GM18868 (cell line): ENCODE measurements at regions not wholly inside any gene's neighbourhood (a gene's known extent, or its start where the extent isn't known, plus 50 kb on each side); places are given as distances from the start of the nearest gene placed in this dataset.
"Not testable (repeated sequence)": the region's sequence is repeated elsewhere in the genome, so short reads cannot be mapped to it uniquely, and the experiment has no call there.

Experiments
- ATAC-seq: cut with Tn5 transposase; IDR thresholded peaks from one replicate; pipeline ENCODE4 v1.9.1; 2021; ENCODE audit warnings: mild to moderate bottlenecking, moderate library complexity; ENCODE audit not compliant: unreplicated experiment

DNA sequence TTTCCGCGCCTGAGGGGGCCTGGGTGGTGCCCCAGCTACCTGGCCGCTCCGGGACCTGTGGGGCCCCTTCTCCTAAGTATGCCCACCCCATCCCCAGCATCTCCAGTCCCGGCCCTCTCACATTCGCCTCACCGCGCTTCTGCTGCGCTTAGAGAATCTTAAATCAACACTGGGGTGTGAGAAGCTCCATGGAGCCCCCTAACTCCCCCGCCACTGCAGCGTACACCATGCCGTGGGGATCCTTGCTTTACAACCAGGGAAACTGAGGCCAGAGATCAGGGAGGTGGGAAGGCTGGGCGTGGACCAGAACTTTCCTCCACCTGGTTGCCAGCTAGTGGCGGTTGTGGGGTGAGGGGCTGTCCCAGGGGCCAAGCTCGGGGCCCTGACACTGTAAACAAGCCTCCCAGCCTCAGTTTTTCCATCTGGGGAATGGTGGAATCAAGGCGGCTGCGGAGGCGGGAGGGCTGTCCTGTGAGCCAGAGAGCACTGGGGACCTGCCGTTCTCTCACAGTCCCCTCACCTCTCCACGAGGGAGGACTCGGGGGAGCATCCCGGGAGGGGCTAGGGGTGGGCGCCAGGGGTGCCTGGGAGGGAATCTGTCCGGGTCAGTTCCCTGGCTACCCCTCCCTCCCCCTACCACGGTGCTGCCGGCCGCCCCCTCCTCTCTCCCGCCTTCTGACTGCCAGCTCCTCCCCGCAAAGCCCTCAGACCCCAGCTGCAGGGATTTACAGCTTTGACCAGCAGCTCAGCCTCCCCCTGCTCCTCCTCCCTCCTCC is 161.2 kb downstream of the C9orf50 start:
- ATAC-seq: no peak

DNA sequence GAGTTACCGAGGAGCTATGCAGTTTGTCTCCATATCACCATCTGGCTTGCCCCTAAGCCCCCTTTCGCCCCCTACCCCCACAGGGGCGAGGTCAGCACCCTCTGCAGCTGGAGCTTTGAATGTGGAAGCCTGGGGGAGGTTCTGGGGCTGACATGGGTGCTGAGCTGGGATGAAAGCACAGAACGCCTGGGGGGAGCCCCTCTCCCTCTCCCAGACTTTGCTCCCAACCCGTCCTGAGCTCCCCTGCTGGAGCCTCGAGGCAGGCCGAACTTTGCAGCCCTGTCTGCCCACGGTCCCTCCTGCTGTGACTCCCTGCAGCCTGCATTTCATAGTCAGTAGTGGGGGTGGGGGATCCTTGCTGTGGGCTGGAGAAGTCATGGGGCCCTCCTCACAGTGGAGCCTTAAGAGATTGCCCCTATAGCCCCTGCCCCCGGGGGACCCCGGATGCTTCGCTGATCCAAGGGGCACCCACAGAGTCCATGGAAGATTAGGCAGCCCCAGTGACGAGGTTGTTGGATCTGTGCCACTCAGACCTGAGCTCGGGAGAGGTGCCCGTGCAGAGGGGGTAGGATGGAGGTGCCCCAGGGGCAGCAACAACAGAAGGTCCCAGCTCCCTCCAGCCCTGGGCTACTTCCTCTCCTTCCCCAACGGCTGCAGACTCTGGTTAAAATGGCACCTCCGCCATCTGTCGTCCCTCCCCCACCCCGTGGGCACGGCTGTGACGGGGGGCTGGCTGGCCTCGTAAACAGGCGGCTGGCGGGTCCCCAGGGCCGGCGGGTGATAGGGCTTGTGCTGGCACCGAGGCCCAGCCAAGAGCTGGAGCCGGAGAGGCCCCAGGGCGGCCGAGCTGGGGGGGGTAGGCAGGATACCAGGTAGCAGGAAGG is 162.0 kb downstream of the C9orf50 start:
- no peak for ATAC-seq

DNA sequence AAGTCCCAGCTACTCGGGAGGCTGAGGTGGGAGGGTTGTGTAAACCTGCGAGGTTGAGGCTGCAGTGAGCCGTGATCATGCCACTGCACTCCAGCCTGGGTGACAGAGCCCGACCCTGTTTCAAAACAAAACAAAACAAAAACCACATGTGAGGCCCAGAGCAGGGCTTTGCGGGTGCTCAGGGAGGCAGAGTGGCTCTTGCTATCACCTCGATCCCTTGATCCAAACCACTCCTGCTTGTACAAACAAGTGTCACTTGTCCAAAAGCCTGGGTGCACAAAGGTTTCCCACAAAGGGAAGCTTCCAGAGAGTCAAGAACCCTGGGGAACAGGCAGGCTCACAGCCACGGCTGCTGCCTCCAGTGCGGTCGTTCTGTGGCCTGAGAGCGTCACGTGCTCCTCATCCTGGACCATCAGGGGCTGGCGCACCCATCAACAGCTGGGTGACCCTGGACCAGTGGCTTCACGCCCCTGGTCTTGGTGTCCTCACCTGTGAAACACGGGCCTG is 162.7 kb downstream of the C9orf50 start:
- ATAC-seq: peak; percentile 48

DNA sequence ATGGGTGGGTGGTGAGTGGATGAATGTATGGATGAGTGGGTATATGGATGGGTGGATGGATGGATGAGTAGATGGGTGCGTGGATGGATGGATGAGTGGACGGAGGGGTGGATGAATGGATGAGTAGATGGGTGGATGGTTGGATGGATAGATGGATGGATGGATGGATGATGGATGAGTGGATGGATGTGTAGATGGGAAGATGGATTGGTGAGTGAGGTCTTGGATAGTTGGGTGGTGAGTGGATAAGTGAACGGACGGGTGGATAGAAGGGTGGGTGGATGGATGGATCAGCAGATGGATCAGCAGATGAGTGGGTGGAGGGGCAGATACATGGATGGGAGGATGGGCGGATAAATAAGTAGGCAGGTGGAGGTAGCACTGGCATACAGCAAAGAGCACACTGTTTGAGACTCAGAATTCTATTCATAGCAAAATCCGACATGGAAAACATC is 163.5 kb downstream of the C9orf50 start:
- no peak for ATAC-seq

DNA sequence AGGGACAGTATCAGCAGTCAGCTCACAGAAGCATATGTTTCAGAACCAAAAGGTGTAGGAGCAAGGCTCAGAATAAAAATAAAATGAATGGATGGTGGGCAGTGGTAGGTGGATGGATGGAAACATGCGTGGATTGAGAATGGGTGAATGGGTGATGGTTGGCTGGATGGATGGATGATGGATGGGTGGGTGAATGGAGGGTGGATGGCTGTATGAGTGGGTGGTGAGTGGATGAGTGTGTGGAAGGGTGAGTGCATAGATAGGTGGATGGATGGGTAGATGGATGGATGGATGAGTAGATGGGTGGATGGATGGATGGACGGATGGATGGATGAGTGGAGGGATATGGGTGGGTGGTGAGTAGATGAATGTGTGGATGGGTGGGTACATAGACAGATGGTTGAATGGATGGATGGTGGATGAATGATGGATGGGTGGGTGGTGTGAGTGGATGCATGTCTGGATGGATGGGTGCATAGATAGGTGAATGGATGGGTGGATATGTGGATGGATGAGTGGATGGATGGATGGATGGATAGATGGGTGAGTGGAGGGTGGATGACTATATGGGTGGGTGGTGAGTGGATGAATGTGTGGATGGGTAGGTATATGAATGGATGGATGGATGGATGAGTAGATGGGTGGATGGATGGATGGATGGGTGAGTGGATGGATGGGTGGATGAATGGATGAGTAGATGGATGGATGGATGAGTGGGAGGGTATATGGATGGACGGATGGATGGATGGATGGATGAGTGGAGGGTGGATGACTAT is 164.2 kb downstream of the C9orf50 start:
- ATAC-seq: no peak

DNA sequence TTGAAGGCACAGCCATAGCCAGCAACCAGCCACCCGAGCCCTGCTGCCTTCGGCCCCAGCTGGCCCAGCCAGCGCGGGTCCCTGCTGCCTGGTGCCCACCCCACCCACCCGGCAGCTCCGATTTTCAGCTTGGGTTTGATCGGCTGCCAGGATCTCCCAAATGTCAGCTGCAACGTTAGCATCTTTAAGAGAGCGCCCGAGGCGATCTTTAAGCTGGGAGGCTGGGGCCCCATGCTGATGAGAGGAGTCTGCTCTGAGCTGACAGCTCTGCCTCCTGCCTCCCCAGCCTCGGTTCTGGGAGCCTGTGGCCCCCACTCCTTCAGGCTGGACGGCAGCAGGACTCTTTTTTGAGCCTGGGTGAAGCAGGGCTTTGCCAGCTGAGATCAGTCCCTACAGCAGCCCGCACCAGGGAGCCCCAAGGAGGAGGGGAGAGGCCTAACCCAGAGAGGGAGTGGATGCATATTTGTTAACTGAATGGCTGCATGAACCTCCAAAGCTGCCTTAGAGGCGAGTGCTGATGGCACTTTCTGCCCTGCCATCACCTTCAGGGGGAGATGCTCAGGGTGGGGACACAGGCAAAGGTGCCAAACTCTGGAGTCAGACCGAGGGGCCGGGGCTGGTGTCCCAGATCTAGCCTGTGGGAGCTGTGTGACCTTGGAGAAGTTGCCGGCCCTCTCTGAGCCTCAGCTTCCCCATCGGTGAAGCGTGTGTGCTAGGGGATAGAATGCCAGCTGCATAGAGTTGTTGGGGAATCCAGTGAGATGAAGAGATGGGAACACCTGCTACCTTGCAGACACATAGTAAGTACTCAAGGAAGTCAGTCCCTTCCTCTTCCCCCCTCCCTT is 165.5 kb downstream of the C9orf50 start:
- ATAC-seq: no peak

DNA sequence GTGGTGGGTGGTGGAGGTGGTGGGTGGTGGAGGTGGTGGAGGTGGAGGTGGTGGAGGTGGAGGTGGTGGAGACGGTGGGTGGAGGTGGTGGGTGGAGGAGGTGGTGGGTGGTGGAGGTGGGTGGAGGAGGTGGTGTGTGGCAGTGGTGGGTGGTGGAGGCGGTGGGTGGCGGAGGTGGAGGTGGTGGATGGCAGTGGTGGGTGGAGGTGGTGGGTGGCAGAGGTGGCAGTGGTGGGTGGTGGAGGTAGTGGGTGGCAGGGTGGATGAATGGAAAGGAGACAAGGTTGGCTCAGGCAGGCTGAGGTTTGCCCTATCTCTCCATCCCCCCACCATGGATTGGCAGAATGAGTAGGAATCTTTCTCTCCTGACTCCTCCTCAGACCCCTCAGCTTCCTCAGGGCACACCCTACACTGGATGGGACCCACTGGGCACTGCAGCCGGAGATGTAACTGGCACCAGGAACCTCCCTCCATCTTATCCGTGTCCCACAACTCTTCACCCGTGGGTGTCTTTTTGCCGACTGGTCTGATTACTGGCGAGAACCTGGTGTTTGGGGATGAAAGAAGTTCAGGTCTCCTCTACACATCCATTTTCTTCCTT is 166.3 kb downstream of the C9orf50 start:
- no peak for ATAC-seq

DNA sequence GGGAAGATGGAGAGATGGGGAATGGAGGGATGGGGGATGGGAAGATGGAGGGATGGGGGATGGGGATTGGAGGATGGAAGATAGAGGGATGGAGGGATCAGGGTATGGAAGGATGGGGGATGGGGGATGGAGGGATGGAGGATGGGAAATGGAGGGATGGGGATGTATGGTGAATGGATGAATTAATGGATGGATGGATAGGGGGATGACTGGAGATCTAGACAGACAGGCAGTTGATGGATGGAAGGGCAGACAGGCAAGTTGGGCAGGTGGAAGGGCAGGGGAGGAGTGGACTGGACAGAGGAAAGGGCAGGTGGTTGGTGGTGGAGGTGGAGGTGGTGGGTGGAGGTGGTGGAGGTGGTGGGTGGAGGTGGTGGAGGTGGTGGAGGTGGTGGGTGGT is 167.2 kb downstream of the C9orf50 start:
- ATAC-seq: no peak

DNA sequence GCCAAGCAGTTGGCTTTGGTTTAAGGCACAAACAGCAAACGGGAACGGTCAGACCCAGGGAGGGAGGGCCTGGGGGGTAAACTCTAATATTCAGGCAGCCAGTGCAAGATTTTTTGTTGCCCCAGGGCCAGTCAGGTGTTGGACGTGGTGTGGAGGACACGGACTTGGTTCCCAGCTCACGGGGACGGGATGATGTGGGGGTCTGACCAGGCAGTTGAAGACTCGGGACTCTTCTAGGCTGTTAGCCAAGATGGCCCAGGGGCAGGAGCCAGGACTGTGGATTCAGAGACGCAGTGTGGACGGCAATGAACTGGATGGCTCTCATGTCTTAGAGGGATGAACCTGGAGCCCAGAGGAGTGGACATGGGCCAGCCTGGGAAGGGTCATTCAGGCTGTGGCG is 169.2 kb downstream of the C9orf50 start:
- ATAC-seq: no peak

DNA sequence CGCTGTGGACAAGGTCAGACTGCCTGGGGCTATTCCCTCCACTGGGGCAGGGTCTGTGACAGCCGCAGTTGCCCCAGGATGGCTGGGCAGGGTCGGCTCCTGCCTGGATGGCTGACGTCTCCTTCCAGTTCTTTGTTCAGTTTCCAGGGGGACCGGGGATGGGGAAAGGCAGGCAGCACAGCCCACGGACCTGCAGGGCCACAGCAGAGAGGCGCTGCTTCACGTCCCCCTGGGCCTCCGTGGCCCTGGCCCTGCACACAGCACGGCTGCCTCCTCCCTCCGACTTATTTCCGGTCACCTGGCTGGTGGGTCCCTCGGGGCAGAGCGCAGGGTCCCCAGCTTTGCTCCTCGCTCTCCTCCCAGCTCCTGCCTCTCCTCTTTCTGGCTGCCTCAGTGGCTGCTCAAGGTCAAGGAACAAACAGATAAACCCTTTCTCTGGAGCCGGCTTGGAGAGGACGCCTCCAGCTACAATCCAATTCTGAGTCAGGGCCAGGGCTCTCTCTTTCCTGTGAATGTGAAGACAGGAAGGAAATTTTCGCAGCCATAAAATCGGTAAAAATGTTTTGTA is 169.7 kb downstream of the C9orf50 start:
- ATAC-seq: no peak

DNA sequence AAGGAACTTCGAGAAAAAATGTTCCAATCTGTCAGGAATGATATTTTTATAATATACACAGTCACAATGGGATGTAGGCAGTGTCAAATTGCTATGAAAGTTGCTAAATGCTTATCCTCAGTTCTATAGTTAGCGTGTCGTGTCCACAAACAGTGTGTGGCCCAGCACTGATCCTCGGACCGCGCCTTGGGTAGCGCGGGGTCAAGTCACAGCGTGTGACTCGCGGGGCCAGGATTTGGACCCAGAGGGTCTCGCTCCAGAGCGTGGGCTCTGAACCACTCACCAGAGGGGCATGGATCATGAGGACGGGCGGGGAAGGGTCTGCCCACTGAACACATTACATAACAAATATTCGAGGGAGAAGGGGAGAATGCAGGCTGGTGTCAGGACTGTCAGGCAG is 171.8 kb downstream of the C9orf50 start:
- ATAC-seq: no peak

DNA sequence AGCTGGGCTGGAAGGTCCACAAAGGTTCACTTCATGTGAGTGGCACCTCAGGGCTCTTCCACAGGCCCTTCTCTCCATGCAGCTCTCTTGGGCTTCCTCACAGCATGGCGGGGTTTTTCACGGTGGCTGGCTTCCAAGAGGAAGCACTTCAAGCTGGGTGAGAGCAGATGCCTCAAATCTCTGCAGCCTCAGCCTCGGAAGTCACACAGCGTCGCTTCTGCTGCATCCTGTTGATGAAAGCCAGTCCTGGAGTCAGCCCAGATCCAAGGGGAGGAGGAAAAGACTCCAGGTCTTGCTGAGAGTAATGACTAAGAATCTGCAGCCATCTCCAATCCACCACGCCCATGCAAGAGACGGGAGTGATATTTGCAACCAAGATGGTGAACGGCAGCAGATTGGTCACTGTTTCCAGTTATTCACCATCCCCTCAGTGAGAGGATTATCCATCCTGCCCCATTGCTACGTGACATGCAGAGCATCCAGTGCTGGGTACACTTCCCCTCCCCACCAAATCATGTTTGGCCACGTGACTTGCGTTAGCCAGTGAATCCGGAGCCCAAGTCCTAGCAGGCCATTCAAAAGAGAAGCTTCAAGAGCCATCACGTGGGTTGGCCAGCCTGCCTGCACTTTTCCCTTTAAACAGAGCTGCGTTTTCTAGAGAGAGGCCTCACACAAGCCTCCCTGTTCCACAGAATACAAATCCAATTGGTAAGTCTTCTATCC is 173.9 kb downstream of the C9orf50 start:
- no peak for ATAC-seq

DNA sequence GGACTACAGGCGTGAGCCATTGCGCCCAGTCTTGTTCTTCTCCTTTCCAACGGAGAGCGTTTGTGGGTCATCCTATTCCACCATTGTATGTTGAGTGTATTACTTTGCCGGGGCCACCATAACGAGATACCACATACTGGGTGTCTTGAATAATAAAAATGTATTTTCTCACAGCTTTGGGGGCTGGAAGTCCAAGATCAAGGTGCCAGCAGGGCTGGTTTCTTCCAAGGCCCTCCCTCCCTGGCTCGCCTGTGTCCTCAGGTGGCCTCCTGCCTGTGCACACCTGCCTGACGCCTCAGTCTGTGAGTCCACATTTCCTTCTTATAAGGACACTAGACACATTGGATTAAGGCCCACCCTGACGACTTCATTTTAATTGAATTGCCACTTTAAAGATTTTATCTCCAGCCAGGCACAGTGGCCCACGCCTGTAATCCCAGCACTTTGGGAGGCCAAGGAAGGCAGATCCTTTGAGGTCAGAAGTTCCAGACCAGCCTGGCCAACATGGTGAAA is 175.1 kb downstream of the C9orf50 start:
- no peak for ATAC-seq

DNA sequence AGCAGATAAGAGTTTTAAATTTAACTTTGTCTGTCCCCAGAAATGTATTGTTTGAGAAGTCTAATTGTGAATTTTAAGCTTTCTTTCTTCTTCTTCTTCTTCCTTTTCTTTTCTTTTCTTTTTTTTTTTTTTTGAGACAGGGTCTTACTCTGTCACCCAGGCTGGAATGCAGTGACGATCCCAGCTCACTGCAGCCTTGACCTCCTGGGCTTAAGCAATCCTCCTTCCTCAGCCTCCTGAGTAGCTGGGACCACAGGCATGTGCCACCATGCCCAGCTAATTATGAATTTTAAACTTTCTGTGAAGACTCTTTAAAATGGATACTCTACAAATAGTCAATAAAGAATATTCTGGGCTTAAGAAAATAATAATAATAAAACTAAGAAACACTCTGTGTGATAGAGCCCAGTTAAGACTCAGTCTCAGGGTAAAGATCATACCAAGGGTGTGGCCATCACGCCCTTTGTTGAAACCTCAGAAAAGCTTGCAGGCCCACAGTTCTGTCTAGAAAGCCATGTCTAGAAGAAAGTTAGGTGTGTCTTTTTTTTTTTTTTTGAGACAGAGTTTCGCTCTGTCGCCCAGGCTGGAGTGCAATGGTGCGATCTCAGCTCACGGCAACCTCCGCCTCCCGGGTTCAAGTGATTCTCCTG is 177.3 kb downstream of the C9orf50 start:
- ATAC-seq: not testable (repeated sequence)

DNA sequence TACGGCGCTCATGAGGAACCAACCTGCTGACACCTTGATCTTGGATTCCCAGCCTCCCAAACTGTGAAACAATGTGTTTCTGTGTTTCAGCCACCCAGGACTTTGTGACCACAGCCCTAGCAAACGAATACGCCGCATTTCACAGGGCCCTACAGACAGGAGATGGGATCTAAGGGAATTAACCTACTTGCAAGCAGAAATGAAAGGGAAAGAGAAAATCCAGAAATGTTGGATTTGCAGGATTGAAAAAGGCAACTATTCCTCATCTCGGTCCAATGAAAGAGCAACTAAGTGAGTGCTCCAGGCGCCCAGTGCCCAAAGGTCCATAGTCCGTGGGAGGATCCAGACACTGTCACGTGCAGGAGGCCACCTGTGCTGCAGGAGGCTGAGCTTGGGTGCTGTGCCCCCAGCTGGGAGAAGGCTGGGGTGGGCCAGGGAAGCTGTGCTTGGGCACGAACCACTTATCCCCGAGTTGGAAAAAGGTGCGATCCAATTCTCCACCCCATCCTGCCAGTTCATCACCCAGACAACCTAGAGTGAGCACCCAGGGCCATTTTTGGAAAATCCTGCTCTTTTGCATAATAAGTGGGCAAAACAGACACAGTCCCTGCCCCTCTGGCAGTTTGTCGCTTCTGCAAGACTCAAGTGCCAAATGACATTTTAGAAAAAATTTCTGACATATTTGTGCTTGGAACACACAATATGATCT is 177.9 kb downstream of the C9orf50 start:
- ATAC-seq: no peak

DNA sequence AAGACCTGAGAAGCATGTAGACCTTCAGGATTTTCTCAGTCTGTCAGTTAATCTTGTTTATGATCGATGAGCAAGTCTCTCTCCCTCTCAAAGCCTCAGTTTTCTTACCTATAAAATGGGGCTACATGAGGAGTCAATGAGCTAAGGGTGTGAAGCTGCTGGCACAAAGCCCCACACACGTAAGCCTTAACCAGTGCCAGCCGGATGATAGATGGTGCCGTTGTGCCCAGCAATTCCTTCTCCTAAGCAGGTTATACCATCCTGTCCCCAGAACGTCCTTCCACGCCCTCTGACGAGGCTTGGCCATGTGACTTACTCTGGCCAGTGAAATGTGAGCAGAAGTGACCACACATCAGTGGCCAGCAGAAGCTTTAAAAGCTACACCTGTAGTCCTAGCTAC is 179.0 kb downstream of the C9orf50 start:
- no peak for ATAC-seq

DNA sequence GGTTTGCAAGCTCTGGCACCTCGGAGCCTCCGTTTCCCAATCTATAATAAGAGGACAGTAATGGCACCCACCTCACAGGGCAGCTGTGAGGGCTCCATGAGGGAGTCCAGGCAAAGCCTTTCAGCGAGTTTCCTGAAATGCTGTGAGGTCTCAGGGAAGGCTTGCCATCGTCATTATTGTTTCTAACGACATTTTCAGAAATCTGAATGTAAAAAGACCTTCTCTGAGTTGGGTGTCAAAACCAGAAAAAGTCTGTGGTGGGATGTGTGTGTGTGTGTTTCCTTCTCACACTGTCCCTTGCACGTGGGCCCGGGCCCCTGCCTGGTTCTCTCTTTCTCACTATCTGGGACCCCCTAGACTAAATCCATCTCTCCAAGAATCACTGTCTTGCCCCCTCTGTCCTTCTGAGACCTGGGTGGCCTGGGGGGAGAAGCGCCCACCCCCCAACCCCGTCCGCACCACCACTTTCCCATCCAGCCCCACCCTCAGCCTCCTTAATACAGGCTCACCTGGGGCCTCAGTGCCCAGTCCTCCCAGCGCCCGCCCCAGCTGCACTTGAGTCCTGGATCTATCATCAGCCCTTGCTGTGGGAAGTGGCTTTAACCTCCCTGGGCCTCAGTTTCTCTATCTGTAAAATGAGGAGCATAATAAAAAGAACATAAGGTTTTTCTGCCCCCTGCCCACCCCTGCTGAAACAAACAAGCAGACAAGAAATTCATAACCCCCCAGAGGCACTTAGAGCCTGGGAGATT is 180.3 kb downstream of the C9orf50 start:
- no peak for ATAC-seq
